Activated CD4-positive, CD25-positive, alpha-beta regulatory T cell treated with anti-CD3 and anti-CD28 coated beads, Interleukin-2, amount 50 U/mL, for 24 hours (primary cell): ENCODE measurements at regions not wholly inside any gene's neighbourhood (a gene's known extent, or its start where the extent isn't known, plus 50 kb on each side); places are given as distances from the start of the nearest gene placed in this dataset.
A peak's percentile ranks its signal among the peaks of the same experiment; 100 is the strongest.

Experiments used
- ATAC-seq, 2 donors: fragments of 150-1000 bp; cut with Tn5 transposase; one replicate each; pipeline ENCODE4 v1.10.0; 2021; ENCODE audit warnings: mild to moderate bottlenecking in 1 of 2, moderate library complexity in 1 of 2

DNA sequence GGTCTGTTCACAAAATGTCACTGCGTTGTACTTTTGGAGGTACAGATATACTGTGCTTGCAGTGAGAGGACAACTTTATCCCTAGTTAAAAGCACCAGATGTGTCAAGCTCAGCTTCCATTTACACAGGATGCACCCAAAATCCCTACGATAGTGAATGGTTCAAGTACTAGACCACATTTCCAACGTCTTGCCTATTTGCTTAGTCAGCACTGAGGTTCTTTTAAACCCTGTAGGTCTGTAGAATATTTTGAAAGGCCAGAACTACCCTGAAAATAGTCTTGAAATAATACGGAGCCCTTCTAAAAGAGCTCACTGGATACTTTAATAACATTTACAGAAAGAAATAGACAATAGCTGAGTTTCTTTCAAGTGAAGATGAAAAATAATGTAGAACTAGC, 466.1 kb downstream of the FUT8 start:
- ATAC-seq = no peak

DNA sequence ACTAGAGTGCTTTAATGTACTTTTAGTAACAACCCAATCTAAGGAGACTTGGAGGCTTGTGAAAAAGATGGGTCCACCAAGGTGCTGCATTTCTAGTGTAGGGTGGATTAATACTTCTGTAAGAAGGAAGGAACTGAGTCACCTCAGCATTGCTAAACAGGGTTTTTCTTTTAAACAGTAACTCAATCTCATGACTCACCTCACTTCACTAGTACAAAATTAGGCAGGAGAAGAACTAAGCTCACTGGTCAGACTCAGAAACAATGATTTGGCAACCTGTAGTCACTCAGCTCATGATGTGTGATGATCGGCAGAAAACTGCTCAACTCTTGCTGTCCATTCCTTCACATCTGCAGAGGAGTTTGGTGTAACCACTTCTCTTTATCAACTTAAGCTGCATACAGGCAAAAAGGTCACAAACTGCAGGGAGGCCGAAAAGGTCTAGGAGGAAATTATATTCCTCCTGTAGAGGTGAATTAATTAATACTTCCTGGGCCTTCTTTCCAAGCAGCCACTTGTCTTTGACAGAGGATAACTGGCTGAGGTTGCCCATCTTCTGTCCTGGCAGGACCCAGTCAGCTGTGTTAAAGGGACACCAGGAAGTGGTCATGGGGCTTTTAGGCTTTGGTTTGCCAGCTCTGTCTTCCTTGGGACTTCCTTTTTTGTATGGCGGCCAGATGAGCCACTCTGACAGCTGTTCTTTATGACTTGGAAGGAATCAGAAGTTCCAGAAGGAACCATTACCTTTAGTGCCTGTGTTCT, 466.9 kb downstream of the FUT8 start:
- peak; percentile 90 to 94 for ATAC-seq

DNA sequence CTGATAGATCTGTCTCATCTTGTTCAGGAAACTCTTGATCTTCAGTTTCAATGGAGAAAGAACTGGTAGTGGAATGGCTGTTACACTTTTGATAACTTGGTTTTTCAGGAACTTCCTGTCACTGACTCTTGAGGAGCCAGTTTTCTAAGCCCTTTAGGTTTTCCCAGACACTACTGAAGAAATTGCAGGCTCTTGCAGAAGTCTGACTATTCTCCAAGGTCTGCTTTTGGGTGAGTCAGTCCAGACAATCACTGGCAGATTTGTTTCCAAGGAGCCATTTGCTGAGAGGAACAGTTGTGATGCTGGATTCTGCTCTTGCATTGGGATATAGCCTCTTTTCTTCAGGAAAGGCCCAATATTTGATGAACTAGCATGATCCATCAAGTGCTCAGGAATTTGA, 468.0 kb downstream of the FUT8 start:
- ATAC-seq = no peak

DNA sequence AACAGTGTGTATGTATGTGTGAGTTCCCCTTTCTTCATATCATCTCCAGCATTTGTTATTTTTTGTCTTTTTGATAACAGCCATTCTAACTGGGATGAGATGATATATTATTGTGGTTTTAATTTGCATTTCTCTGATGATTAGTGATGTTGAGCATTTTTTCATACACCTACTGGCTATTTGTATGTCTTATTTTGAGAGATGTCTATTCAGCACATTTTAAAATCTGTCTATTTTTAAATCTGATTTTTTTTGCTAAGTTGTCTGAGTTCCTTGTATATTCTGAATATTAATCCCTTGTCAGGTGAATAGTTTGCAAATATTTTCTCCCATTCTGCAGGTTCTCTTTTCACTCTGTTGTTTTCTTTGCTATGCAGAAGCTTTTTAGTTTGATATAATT, 469.1 kb downstream of the FUT8 start:
- no peak for ATAC-seq

DNA sequence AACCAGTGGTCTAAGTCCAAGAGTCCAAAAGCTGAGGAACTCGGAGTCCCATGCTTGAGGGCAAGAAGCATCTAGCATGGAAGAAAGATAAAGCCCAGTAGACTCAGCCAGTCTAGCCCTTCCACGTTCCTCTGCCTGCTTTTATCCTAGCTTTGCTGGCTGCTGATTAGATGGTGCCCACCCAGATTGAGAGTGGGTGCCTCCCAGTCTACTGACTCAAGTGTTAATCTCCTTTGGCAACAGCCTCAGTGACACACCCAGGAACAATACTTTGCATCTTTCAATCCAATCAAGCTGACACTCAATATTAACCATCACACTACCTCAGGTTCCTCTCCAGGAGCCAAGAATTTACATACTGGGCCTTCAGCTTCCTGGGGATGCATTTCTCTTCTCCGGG, 476.1 kb downstream of the FUT8 start:
- no peak for ATAC-seq

DNA sequence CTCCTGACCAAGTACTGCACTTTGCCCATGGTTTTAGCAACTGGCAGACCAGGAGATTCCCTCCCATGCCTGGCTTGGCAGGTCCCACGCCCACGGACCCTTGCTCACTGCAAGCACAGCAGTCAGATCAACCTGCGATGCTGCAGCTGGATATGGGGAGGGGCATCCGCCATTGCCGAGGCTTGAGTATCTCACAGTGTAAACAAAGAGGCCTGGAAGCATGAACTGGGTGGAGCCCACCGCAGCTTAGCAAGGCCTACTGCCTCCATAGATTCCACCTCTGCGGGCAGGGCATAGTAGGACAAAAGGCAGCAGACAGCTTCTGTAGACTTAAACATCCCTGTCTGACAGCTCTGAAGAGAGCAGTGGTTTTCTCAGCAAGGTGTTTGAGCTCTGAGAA, 479.8 kb downstream of the FUT8 start:
- ATAC-seq = no peak

DNA sequence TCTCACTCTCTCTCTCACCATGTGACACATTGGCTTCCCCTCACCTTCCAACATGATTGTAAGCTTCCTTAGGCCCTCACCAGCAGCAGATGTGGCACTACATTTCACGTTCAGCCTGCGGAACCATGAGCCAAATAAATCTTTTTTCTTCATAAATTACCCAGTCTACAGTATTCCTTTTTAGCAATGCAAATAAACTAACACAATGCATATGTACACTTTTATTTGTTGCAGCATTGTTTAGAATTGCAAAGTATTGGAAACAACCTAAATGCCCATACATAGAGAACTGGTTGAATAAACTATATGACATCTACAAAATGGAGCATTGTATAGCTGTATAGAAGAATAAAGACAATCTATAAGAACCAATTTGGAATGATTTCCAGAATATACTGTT, 487.6 kb downstream of the FUT8 start:
- no peak for ATAC-seq

DNA sequence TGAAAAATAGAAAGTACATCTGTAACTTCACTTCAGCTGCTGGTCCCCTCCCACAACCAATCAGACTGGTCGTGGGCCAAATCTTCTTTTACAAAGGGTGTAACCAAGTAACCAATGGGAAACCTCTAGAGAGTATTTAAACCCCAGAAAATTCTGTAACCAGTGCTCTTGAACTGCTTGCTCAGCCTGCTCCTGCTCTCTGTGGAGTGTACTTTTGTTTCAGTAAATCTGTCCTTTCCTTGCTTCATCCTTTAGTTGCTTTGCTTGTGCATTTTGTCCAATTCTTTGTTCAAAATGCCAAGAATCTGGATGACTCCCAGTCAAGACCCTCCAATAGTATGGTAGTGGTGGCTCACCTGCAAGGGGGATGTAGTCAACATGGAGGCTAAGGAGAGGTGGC, 489.1 kb downstream of the FUT8 start:
- ATAC-seq = no peak

DNA sequence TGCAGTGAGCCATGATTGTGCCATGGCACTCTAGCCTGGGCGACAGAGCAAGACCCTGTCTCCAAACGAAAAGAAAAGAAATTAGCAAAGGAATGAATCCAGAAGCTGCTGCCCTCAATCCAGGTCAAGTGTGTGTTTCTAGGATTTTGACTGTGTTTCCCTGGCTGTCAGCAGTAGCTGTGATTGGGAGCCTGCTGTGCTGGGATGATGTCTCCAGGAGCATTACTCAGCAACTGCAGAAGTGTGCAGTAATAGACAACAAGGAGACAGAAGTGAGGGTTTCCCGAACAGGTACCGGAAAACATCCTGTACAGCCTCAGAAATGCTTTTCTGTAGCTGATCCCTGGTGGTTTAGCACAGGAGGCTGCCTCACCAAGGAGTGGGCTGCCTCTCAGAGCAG, 492.5 kb downstream of the FUT8 start:
- ATAC-seq = no peak

DNA sequence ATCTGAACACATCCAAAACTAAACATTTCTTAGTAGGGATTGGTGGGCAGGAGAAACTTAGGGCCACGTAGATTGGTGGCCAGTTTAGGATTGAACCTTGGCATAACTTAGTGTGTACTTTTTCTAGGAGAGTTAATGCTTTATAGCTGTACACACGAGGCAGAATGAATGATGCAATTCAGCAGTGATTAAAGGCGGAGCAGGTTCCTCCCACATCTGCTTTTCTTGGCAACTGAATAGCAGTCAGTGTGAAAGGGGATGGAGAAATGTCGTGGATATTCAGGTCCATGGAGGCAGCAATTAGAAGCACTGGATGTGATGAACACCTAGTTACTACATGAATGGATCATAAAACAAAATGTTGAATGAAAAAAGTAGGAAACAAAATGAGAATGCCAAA, 493.8 kb downstream of the FUT8 start:
- no peak for ATAC-seq

DNA sequence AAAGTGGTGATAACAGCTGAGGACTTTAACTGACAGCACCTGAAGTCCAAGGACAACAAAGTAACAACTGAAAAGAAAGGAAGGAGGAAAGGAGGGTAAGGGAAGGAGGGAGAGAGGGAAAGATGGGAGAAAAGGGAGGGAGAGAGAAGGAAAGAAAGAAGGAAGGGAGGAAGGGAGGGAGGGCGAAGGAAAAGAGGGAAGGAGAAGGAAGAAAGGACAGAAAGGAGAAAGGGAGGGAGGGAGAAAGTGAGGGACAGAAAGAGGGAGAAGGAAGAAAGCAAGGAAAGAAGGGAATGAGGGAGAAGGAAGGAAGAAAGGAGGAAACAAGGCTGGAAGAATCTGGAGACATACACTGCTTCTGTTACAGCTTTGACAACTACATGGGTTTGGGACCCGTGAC, 494.4 kb downstream of the FUT8 start:
- no peak for ATAC-seq

DNA sequence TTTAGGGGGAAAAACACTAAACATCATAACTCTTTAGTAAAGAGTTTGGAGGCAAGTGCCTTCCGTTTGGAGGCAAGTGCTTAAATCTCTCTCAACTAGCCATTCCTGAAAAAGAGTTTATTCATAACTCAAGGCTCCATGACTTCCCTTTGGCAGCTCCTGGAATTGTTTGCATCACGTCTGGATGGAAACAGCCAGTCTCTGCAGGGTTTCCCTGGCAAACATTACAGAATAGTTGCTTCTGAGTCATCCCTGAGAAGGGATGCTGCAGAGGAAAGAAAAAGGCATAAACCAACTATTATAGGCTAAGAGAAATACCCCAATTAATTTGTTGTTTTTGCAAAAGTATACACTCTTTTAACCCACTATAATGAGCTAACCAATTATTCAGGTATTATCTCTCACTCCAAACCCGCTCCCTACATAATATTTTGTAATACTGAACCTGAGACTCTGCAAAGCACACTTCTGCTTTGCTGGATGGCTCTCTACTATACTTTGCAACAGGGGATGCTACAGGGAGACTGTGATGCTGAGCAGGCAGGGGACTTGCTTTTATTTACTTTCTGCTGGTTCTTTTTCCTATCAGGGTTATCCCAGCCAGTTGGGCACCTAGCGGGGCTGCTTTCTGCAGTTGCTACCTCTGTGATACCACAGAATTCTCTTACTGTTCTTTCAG, 497.7 kb downstream of the FUT8 start:
- no peak for ATAC-seq

DNA sequence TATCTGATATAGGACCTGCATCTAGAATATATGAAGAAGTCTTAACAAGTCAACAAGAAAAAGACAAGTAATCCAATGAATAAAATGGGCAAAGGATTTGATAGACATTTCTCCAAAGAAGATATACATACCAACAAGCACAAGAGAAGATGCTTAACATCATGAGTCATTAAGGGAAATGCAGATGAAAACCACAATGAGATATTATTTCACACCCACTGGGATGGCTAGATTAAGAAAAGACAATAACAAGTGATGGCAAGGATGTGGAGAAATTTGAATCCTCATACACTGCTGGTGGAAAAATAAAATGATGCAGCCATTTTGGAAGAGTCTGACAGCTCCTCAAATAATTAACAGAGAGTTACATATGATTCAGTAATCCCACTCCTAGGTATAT, 502.6 kb downstream of the FUT8 start:
- peak; percentile 28 to 33 for ATAC-seq

DNA sequence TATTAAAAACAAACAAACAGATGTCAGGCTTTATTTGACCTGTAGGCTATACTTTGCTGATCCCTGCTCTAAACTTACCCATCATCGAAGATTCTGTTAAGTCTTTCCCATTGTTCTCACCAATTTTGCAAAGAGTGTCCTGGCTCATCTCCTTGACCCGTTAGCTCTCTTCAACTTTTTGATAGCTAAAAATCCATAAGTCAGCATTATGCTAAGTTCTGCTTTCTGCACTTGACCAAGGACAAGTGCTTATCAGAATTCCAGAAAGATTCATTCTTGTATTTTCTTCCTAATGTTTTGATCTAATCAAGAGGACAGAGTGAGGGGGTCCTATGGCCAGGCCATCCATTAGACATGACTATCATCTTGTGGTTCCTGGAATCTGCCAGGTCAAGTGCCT, 503.5 kb downstream of the FUT8 start:
- ATAC-seq = no peak

DNA sequence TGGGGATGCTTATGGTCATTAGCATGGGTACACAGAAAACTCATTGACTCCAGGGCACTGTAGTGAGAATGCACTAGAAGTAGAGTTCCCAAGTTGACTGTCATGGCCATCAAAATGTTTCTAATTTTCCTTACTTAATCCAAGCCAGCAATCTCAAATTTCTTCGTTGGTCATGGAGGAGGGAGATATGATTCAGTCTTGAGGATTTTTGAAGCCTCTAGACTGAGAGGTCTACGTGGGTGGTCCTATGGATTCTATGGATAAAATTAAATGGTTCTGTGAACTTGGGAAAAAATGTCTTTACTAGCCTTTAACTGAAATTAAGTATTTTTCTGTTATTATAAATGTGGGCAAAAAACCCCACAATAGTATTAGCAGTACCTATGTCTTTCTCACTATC, 508.5 kb downstream of the FUT8 start:
- ATAC-seq = no peak

DNA sequence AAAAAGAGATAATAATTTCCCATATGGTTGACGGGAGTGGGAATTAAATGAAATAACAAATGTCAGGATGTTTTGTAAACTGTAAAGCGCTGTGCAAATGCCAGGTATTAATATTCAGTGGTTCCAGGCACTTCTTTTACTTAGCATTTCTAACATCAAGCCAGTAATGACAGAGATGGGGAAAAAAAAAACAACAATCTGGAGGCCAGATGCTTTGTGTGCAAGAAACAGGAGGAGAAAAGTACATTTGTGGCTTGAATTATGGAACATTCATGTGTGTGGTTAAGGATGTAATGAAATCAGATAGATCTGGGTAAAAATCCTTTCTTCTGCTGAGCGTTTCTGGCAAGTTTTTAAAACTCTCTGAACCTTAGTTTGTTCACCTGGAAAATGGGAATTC, 509.6 kb downstream of the FUT8 start:
- no peak for ATAC-seq

DNA sequence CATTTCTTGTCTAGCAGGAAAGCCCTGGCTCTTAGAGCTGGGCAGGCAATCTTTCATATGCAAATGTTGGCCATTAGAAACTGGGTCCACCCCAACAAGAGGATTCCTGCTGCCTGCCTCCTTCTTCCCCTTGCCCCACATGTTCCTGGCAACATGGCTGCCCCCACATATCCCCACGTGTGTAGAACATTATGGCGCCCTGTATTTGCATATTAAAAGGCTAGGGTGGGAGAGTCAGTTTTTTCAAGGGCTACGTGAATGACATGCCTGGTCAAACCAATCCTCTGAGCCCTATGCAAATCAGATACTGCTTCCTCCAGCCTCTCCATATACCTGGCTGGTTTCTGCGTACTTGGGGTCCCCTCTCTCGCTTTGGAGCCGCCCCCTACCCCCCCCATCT, 514.0 kb downstream of the FUT8 start:
- ATAC-seq = no peak

DNA sequence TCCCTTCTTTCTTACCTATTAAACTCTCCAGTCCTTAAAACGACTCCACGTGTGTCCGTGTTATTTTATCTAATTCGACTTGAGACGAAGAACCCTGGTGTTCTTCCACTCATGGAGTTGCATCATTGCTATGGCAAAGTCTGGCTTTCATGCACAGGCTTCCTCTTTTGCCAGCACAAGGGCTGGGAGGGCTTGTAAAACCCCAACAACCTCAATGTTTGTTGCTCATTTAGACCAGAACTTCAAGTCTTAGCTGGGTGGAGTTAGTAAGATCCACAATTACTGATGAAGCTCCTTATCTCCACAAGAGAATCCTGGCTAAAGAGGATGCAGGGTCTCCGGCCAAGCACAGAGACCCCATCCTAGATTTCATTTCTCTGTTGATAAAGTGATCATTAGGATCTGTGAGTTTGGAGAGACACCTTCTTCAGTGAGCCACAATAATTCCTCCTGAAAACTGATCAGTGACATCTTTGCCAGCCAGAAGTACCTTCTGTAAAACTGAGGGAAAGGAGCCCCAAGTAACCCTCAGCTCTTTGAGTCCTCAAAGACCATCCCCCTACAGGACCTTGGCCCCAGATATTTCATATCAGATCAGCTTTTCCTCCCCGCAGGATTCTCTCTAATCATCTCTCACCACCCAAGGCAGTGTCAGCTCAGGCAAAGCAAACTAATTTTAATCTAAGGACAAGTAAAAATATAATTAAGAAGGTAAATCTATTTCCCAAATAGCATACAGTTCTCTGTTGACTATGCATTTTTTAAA, 514.6 kb downstream of the FUT8 start:
- ATAC-seq = no peak

DNA sequence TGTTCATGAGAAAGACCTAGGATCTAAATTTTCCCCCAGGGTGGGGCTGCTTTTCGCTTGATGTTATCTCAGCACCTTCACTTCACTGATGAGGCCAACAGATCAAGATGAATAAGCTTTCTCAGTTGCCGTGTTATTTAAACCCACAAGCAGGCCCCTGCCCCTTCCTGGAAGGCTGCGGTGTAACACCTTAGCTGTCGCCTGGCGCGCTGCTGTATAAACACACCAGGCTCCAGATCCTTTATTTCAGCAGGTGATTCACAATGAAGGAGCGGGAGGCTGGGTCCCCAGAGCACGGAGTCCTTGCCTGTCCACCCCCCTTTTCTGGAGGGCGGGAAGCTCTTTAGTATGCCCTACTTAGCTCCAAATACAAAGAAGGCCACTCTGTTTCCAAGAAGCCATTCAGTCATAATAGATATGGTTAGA, 515.4 kb downstream of the FUT8 start:
- peak; percentile 98 for ATAC-seq

DNA sequence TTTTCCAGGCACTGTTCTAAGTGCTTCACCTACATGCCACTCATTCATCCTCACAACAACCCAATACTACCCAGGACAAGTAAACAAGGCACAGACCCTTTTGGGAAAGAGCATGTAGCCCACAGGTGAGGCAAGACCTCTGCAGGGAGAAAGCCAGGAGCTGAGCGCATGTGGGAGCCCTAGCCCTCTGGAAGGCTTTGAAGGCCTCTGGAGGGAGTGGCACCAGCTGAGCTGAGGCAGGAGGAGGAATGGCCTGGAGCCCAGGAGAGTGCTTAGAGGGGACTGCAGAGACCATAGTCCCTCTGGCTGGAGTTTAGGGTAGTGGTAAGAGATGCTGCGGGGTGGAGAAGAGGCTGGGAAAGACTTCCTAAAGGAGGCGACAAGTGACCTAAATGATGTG, 516.5 kb downstream of the FUT8 start:
- ATAC-seq = no peak

DNA sequence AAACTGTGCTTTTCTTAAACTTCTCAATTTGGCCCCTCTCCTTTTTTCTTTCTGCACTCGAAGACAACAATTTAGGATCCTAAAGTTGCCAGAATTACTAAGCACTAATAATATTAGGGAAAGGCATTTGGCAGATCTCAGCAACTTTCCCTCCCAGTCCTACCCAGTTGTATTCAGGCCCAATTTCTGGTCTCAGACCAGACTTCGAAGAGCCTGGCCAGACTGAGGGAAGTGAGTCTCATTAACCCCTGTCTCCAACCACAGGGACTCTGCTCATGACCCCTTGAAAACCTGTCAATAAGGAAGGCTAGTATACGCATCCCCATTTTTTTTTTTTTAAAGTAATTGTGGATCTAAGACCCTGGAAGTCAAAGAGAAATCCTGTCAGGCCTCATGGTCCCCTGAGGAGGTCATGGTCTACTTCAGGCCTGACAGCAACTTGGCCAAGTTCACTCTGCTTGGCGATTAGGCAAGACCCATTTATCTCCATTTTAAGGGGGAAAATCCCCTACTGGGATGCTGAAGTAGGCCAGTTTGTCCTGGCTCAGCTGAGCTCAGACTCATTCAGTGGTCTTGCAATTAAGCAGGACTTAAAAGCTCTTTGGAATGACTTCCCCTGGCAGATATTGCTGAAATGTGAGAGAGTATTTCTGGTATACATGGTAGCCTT, 521.0 kb downstream of the FUT8 start:
- no peak for ATAC-seq

DNA sequence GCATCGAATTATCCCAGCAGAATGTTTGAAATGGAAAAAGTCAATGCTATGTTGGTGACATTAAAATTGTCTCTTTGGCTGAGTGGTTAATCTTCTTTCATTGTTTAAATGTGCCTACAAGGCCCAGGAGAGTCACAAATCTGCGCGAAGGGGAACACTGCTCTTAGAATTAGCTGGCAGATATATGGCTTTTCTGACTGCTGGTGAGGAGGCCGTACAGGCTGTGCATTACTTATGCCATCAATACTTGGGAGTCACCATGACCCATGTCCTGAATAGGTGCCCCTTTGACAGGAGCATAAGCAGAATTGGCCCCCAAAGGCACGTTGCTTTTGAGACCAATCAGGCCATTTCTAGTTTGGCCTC, 521.5 kb downstream of the FUT8 start:
- no peak for ATAC-seq

DNA sequence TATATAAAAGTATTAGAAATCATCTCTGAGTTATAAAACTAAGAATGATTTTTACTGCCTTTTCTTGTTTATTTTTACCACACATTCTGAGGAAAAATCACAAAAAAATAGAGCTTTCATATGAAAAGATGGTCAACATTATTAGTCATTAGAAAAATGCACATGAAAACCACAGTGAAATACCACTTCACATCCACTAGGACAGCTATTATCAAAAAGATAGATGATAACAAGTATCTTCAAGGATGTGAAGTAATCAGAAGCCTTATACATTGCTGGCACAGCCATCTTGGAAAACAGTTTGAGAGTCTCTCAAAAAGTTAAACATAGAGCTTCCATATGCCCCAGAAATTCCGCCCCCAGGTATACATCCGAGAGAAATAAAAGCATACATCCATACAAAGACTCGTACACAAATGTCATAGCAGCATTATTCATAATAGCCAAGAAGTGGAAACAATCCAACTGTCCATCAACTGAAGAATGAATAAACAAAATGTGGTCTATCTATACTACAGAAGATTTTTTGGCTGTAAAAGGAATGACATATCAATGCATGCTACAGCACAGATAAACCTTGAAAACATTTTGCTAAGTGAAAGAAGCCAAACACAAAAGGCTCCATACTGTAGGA, 523.9 kb downstream of the FUT8 start:
- no peak for ATAC-seq
